Tibial nerve (tissue), 4 donors: ENCODE measurements at regions not wholly inside any gene's neighbourhood (a gene's known extent, or its start where the extent isn't known, plus 50 kb on each side); places are given as distances from the start of the nearest gene placed in this dataset.

Experiments
- CTCF ChIP-seq, 5 experiments: fragments of 200-600 bp in 3 of 5; fragments of 450-650 bp in 2 of 5; sonication (generic) in 3 of 5; IDR thresholded peaks; one replicate each; pipeline ENCODE4 v1.5.1; 2016 to 2019; ENCODE audit warnings: antibody characterized with exemption in 5 of 5, mild to moderate bottlenecking in 3 of 5, moderate library complexity in 2 of 5
- EP300 ChIP-seq, 2 donors: sonication (generic); formaldehyde crosslinking; IDR thresholded peaks; one replicate each; pipeline ENCODE4 v1.6.1; 2017; ENCODE audit warnings: antibody characterized with exemption in 2 of 2, mild to moderate bottlenecking in 1 of 2

GRCh38 chr1:219404629-219405028, 208.3 kb downstream of the ZC3H11B start:
- TF ChIP-seq CTCF (IDR thresholded peaks at IDR 0.05) (no peak), EP300 (IDR thresholded peaks at IDR 0.05) (no peak)
